Neuronal stem cell (in vitro differentiated cells): ENCODE measurements at regions not wholly inside any gene's neighbourhood (a gene's known extent, or its start where the extent isn't known, plus 50 kb on each side); places are given as distances from the start of the nearest gene placed in this dataset.

Experiments used
- DNase-seq: peaks from one replicate; pipeline ENCODE4 v3.0.0-alpha.2; 2013; ENCODE audit warnings: low spot score
- H2AFZ ChIP-seq: one replicate; pipeline ENCODE4 v1.6.1; 2013; ENCODE audit warnings: mild to moderate bottlenecking, low read length, inconsistent platforms
- H2AK5ac ChIP-seq: 2 replicates; pipeline ENCODE4 v1.6.1; 2013; ENCODE audit warnings: low read depth, mild to moderate bottlenecking, inconsistent platforms, low read length, moderate library complexity, mixed read lengths
- H2BK120ac ChIP-seq: 2 replicates; pipeline ENCODE4 v1.6.1; 2013; ENCODE audit warnings: low read depth, mild to moderate bottlenecking, inconsistent platforms, low read length, moderate library complexity, mixed read lengths
- H2BK12ac ChIP-seq: one replicate; pipeline ENCODE4 v1.6.1; 2013; ENCODE audit warnings: low read length, inconsistent platforms
- H2BK15ac ChIP-seq: 2 replicates; pipeline ENCODE4 v1.6.1; 2013; ENCODE audit warnings: mild to moderate bottlenecking, low read length, inconsistent platforms, mixed read lengths
- H2BK5ac ChIP-seq: one replicate; pipeline ENCODE4 v1.6.1; 2013; ENCODE audit warnings: inconsistent platforms, mild to moderate bottlenecking, low read length, moderate library complexity
- H3K14ac ChIP-seq: one replicate; pipeline ENCODE4 v1.6.1; 2013; ENCODE audit warnings: low read length, inconsistent platforms
- H3K18ac ChIP-seq: 2 replicates; pipeline ENCODE4 v1.6.1; 2013; ENCODE audit warnings: low read length, inconsistent platforms
- H3K23ac ChIP-seq: 2 replicates; pipeline ENCODE4 v1.6.1; 2013; ENCODE audit warnings: low read depth, mild to moderate bottlenecking, mixed read lengths, low read length, inconsistent platforms; ENCODE audit not compliant: poor library complexity
- H3K27ac ChIP-seq: replicated peaks from 3 replicates; pipeline ENCODE4 v1.5.1; 2013; ENCODE audit warnings: low read length, inconsistent platforms
- H3K27me3 ChIP-seq, 3 experiments: 2 replicates each; pipeline ENCODE4 v1.6.1; 2013; ENCODE audit warnings: low read length in 3 of 3, mild to moderate bottlenecking in 2 of 3, inconsistent platforms in 1 of 3, low read depth in 1 of 3, mixed read lengths in 1 of 3, moderate library complexity in 1 of 3; ENCODE audit not compliant: control insufficient read depth in 3 of 3, insufficient read depth in 3 of 3
- H3K36me3 ChIP-seq, 2 donors: replicated peaks in 1 of 2; 2 replicates each; pipeline ENCODE4 v1.6.1; 2013; ENCODE audit warnings: low read length in 2 of 2; ENCODE audit not compliant: control insufficient read depth in 2 of 2, insufficient read depth in 2 of 2
- H3K4ac ChIP-seq: 2 replicates; pipeline ENCODE4 v1.6.1; 2013; ENCODE audit warnings: inconsistent platforms, mild to moderate bottlenecking, low read length, moderate library complexity
- H3K4me1 ChIP-seq, 2 donors: 1 replicate in 1 of 2; 2 replicates in 1 of 2; pipeline ENCODE4 v1.6.1; 2013; ENCODE audit warnings: low read length in 2 of 2, low read depth in 1 of 2; ENCODE audit not compliant: control insufficient read depth in 2 of 2, insufficient read depth in 1 of 2
- H3K4me2 ChIP-seq: one replicate; pipeline ENCODE4 v1.6.1; 2013; ENCODE audit warnings: mild to moderate bottlenecking, low read length, inconsistent platforms; ENCODE audit not compliant: insufficient read depth, poor library complexity, severe bottlenecking
- H3K4me3 ChIP-seq, 2 donors: 2 replicates each; pipeline ENCODE4 v1.5.1; 2013; ENCODE audit warnings: low read length in 2 of 2, mild to moderate bottlenecking in 2 of 2, inconsistent platforms in 1 of 2, moderate library complexity in 1 of 2
- H3K79me1 ChIP-seq: one replicate; pipeline ENCODE4 v1.6.1; 2013; ENCODE audit warnings: low read depth, mild to moderate bottlenecking, inconsistent platforms, low read length, moderate library complexity
- H3K9ac ChIP-seq: one replicate; pipeline ENCODE4 v1.6.1; 2013; ENCODE audit warnings: mild to moderate bottlenecking, low read depth, low read length, inconsistent platforms; ENCODE audit not compliant: poor library complexity
- H3K9me3 ChIP-seq, 2 donors: replicated peaks in 1 of 2; 2 replicates each; pipeline versions ENCODE3 to v1.6.1; 2013; ENCODE audit warnings: low read length in 2 of 2, mild to moderate bottlenecking in 2 of 2, inconsistent platforms in 1 of 2, low read depth in 1 of 2, mixed read lengths in 1 of 2, moderate library complexity in 1 of 2; ENCODE audit not compliant: control insufficient read depth in 2 of 2, insufficient read depth in 1 of 2
- H4K8ac ChIP-seq: one replicate; pipeline ENCODE4 v1.6.1; 2013; ENCODE audit warnings: low read depth, mild to moderate bottlenecking, inconsistent platforms, low read length, moderate library complexity
- H4K91ac ChIP-seq: one replicate; pipeline ENCODE4 v1.6.1; 2013; ENCODE audit warnings: low read length, low read depth, mild to moderate bottlenecking, inconsistent platforms; ENCODE audit not compliant: poor library complexity
- whole genome bisulfite sequencing, 2 donors: extraction: QIAGEN DNeasy Blood & Tissue Kit; methylation state at CpG; one replicate each; pipeline ENCODE4 v1.1.7; 2013; ENCODE audit warnings: missing lambda C conversion rate in 2 of 2, mixed read lengths in 1 of 2; ENCODE audit not compliant: insufficient read length in 2 of 2, insufficient replicate concordance in 1 of 2; ENCODE audit errors: extremely low coverage in 2 of 2; 5-methylcytosine and 5-hydroxymethylcytosine counted together

DNA sequence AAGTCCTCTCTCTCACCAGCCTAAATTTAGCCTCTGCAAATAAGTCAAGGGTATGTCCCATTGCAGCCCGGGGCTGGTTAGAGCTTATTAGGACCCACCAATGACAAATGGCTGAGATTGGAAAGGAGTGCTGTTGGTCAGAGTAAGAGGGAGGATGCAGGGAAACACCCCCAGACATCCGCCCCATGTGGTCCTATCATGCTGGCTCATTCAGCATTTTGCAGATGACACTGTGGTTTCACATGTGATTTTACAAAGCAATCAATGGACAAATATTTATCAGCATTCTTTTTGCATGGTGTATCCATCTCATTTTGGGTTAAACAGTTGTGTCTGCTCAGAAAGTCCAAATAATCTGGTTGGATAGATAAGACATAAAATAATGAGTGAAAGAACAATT, 152.2 kb upstream of the EXOC2 start:
- Histone ChIP-seq H3K27me3 (no peaks in the 10 kb centered on the region), H3K4me3 (no peak overlapping the region), H3K4ac (no peak overlapping the region), H3K18ac (no peak overlapping the region), H4K91ac (no peak overlapping the region), H3K9ac (no peak overlapping the region), H3K4me2 (no peak overlapping the region), H2BK5ac (no peak overlapping the region), H2BK120ac (no peak overlapping the region), H3K36me3 (no peaks in the 10 kb centered on the region), H2AK5ac (no peak overlapping the region), H2BK15ac (no peak overlapping the region), H3K4me1 (peaks cover 0 to 16% of the 10 kb centered on the region in 2 donors), H3K27ac (no peak overlapping the region), H2BK12ac (no peak overlapping the region), H3K14ac (no peak overlapping the region), H2AFZ (no peak overlapping the region), H3K9me3 (peaks cover 0 to 6% of the 10 kb centered on the region in 2 donors), H4K8ac (no peak overlapping the region), H3K79me1 (no peaks in the 10 kb centered on the region), H3K23ac (no peak overlapping the region)
- no peak for DNase-seq
- no CpG with 5 or more reads among the region's 2 CpGs for WGBS, 2 donors

DNA sequence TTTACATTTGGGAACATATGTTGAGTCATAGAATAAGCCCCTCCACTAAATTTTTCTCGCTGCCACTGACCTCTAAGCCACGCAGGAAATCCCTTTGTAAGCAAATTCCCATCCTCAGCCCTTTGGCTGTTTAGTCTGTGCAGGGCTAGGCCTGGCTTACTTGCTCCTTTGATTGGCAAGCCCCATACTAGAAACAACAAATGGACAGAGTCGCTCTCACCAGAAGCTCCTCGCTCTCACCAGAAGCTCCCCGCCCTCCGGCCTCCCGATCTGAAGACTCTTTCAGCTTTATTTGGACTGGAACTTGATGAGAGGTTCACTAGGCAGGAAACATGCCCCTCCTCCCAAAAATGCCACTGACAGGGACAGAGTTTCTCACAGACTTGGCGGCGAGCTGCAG, 149.2 kb upstream of the EXOC2 start:
- Histone ChIP-seq H4K91ac (no peak overlapping the region), H3K36me3 (no peaks in the 10 kb centered on the region), H2BK120ac (no peak overlapping the region), H3K4me1 (peaks cover 2 to 16% of the 10 kb centered on the region in 2 donors), H2BK12ac (no peak overlapping the region), H3K4ac (no peak overlapping the region), H2AK5ac (no peak overlapping the region), H3K4me3 (peak overlapping the region in 1 of 2 donors; percentile 33), H2BK15ac (no peak overlapping the region), H3K79me1 (no peaks in the 10 kb centered on the region), H2BK5ac (no peak overlapping the region), H3K18ac (no peak overlapping the region), H2AFZ (peak overlapping the region; percentile 72), H3K27me3 (no peaks in the 10 kb centered on the region), H3K14ac (no peak overlapping the region), H3K9ac (no peak overlapping the region), H3K27ac (no peak overlapping the region), H3K4me2 (no peak overlapping the region), H3K9me3 (peaks cover 0 to 16% of the 10 kb centered on the region in 2 donors), H4K8ac (no peak overlapping the region), H3K23ac (no peak overlapping the region)
- no peak for DNase-seq
- no CpG with 5 or more reads among the region's 9 CpGs for WGBS, 2 donors

DNA sequence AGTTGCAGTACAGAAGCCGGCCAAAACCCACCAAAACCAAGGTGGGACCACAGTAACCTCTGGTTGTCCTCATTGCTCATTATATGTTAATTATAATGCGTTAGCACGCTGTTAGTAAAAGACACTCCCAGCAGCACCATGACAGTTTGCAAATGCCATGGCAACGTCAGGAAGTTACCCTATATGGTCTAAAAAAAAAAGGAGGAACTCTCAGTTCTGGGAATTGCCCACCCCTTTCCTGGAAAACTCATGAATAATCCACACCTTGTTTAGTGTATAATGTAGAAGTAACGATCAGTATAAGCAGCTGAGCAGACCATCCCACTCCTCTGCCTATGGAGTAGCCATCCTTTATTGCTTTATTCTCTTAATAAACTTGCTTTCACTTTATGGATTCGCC, 148.6 kb upstream of the EXOC2 start:
- H2BK15ac ChIP-seq: no peak overlapping the region
- H3K18ac ChIP-seq: no peak overlapping the region
- peak overlapping the region; percentile 72 for H2AFZ ChIP-seq
- H3K36me3 ChIP-seq: no peaks in the 10 kb centered on the region
- peak overlapping the region in 1 of 2 donors; percentile 33 for H3K4me3 ChIP-seq
- H3K4me2 ChIP-seq: no peak overlapping the region
- peaks cover 2 to 16% of the 10 kb centered on the region in 2 donors for H3K4me1 ChIP-seq
- H3K23ac ChIP-seq: no peak overlapping the region
- H3K4ac ChIP-seq: no peak overlapping the region
- peaks cover 0 to 16% of the 10 kb centered on the region in 2 donors for H3K9me3 ChIP-seq
- H2BK120ac ChIP-seq: no peak overlapping the region
- DNase-seq: no peak
- no peak overlapping the region for H4K8ac ChIP-seq
- no peak overlapping the region for H2BK5ac ChIP-seq
- H2BK12ac ChIP-seq: no peak overlapping the region
- H3K79me1 ChIP-seq: no peaks in the 10 kb centered on the region
- no peaks in the 10 kb centered on the region for H3K27me3 ChIP-seq
- no peak overlapping the region for H2AK5ac ChIP-seq
- no peak overlapping the region for H3K14ac ChIP-seq
- WGBS, 2 donors: no CpG with 5 or more reads among the region's 6 CpGs
- H3K27ac ChIP-seq: no peak overlapping the region
- H3K9ac ChIP-seq: no peak overlapping the region
- no peak overlapping the region for H4K91ac ChIP-seq

DNA sequence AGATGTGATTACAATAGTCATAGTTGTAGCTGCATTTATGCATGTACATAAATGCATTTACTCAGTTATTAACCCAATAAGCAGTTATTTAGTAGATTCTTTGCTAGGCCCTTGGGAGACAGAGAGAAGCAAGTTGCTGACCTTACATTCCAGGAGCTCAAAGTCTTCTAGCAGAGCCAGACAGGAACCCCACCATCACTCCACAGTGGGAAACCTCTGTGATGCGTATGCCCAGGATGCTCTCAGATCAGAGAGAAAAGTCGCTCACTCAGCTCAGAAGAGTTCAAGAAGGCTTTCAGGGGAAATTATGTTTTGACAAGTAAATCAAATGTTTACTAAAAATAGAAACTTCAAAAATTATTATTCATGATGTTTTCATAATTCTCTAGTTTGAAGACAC, 146.3 kb upstream of the EXOC2 start:
- Histone ChIP-seq H4K8ac (no peak overlapping the region), H2AK5ac (no peak overlapping the region), H3K4ac (no peak overlapping the region), H3K27me3 (no peaks in the 10 kb centered on the region), H3K9ac (no peak overlapping the region), H3K4me2 (no peak overlapping the region), H3K9me3 (peaks cover 0 to 16% of the 10 kb centered on the region in 2 donors), H2AFZ (no peak overlapping the region), H3K14ac (no peak overlapping the region), H2BK15ac (no peak overlapping the region), H2BK12ac (no peak overlapping the region), H3K18ac (no peak overlapping the region), H3K79me1 (no peaks in the 10 kb centered on the region), H3K4me1 (peaks cover 2 to 22% of the 10 kb centered on the region in 2 donors), H3K27ac (no peak overlapping the region), H4K91ac (no peak overlapping the region), H3K4me3 (no peak overlapping the region), H3K36me3 (no peaks in the 10 kb centered on the region), H2BK5ac (no peak overlapping the region), H2BK120ac (no peak overlapping the region), H3K23ac (no peak overlapping the region)
- no CpG with 5 or more reads among the region's 2 CpGs for WGBS, 2 donors
- DNase-seq: no peak
